ENCODE measurements at regions not wholly inside any gene's neighbourhood (a gene's known extent, or its start where the extent isn't known, plus 50 kb on each side); places are given as distances from the start of the nearest gene placed in this dataset.

GRCh38 chr5:31097851-31098250 is 95.6 kb upstream of the CDH6 start:
- no peak for DNase-seq

- no peak for DNase-seq
These were observed 97.1 kb upstream of the CDH6 start for GRCh38 chr5:31096238-31096865.

- no peak for DNase-seq
These were observed 97.7 kb upstream of the CDH6 start for GRCh38 chr5:31095796-31096195.

GRCh38 chr5:31091501-31091900 is 102.0 kb upstream of the CDH6 start:
- DNase-seq, result no peak

GRCh38 chr5:31090467-31090866 is 103.0 kb upstream of the CDH6 start:
- no peak for DNase-seq

- DNase-seq, result no peak
These were observed 106.6 kb upstream of the CDH6 start for GRCh38 chr5:31086839-31087415.

- DNase-seq, result no peak
These were observed 108.6 kb upstream of the CDH6 start for GRCh38 chr5:31084871-31085270.

GRCh38 chr5:31083364-31083763 is 110.1 kb upstream of the CDH6 start:
- DNase-seq, result no peak

- no peak for DNase-seq
These were observed 113.8 kb upstream of the CDH6 start for GRCh38 chr5:31079668-31080067.

GRCh38 chr5:31078956-31079355 is 114.5 kb upstream of the CDH6 start:
- no peak for DNase-seq

GRCh38 chr5:31075981-31076380 is 117.5 kb upstream of the CDH6 start:
- no peak for DNase-seq

- no peak for DNase-seq
These were observed 125.2 kb upstream of the CDH6 start for GRCh38 chr5:31068287-31068686.

- DNase-seq, result no peak
These were observed 126.7 kb upstream of the CDH6 start for GRCh38 chr5:31066655-31067328.

GRCh38 chr5:31064215-31064614 is 129.3 kb upstream of the CDH6 start:
- DNase-seq, result no peak

GRCh38 chr5:31062902-31063580 is 130.4 kb upstream of the CDH6 start:
- no peak for DNase-seq

- no peak for DNase-seq
These were observed 133.6 kb upstream of the CDH6 start for GRCh38 chr5:31059889-31060288.

GRCh38 chr5:31054453-31054852 is 139.0 kb upstream of the CDH6 start:
- no peak for DNase-seq

- DNase-seq, result no peak
These were observed 140.4 kb upstream of the CDH6 start for GRCh38 chr5:31052937-31053658.

GRCh38 chr5:31051316-31051715 is 142.2 kb upstream of the CDH6 start:
- no peak for DNase-seq

GRCh38 chr5:31049936-31050704 is 143.4 kb upstream of the CDH6 start:
- no peak for DNase-seq

GRCh38 chr5:31049461-31049860 is 144.0 kb upstream of the CDH6 start:
- DNase-seq, result no peak

Measured in DMS 273 treated with DMSO at 0.1 percent for 48 hours (cell line).